K562 (cell line): ENCODE measurements at regions not wholly inside any gene's neighbourhood (a gene's known extent, or its start where the extent isn't known, plus 50 kb on each side); places are given as distances from the start of the nearest gene placed in this dataset.

Experiments
- ATAC-seq: fragments of 200-7000 bp; cut with Tn5 transposase; 3 replicates; pipeline ENCODE4 v1.9.1; 2020; ENCODE audit warnings: moderate library complexity
- BruUV-seq: library from RNA; stranded (reverse); fragments of 400-500 nt; replicated peaks from 2 replicates; lab custom pipeline; 2021; lab: Mats Ljungman, UMichigan
- CTCF ChIA-PET: fragments of 300-600 bp; formaldehyde crosslinking; extraction: SDS; loops from one replicate; lab custom pipeline; 2021; ENCODE audit warnings: low intra/inter-chr PET ratio; lab: Yijun Ruan, JAX
- POLR2A ChIA-PET: fragments of 300-600, 350-650 bp; sonication (Branson Sonifier 250); formaldehyde crosslinking; extraction: SDS; loops from one replicate; lab custom pipeline; 2021; ENCODE audit warnings: antibody characterized with exemption, inconsistent platforms; lab: Yijun Ruan, JAX
- DNase-seq, 4 experiments: peaks; one replicate each; pipeline versions ENCODE4 v3.0.0 to v3.0.0-alpha.2; 2011 to 2018; ENCODE audit warnings: low spot score in 3 of 4, mixed read lengths in 3 of 4; ENCODE audit errors: extremely low read depth in 1 of 4
- FAIRE-seq: peaks from 2 replicates; lab custom pipeline; 2011; peaks lifted over from hg19 to GRCh38; lab: Jason Lieb, UNC
- H2AFZ ChIP-seq: 2 replicates; pipeline ENCODE4 v1.6.0; 2011; ENCODE audit warnings: low read depth, low read length, control low read depth, inconsistent platforms
- H3K27ac ChIP-seq: fragments of 200-600 bp; 3 replicates; pipeline ENCODE4 v1.8.0; 2011; ENCODE audit warnings: low read depth, mild to moderate bottlenecking, control low read depth, inconsistent platforms, low read length, moderate library complexity, mixed read lengths; ENCODE audit errors: extremely low read depth
- H3K27me3 ChIP-seq, 2 experiments: fragments of 300-600 bp in 1 of 2; 2 replicates in 1 of 2; 3 replicates in 1 of 2; pipeline versions ENCODE4 v1.6.0 to v1.8.0; 2011; ENCODE audit warnings: inconsistent platforms in 2 of 2, low read length in 2 of 2, mild to moderate bottlenecking in 1 of 2, mixed read lengths in 1 of 2, moderate library complexity in 1 of 2; ENCODE audit not compliant: control insufficient read depth in 2 of 2, insufficient read depth in 2 of 2
- H3K36me3 ChIP-seq: fragments of 300-600 bp; 3 replicates; pipeline ENCODE4 v1.8.0; 2011; ENCODE audit warnings: mild to moderate bottlenecking, low read length, inconsistent platforms; ENCODE audit not compliant: control insufficient read depth, insufficient read depth
- H3K4me1 ChIP-seq, 2 experiments: fragments of 200-600 bp in 1 of 2; replicated peaks in 1 of 2; 2 replicates in 1 of 2; 3 replicates in 1 of 2; pipeline versions ENCODE4 v1.5.1 to v1.8.0; 2011; ENCODE audit warnings: inconsistent platforms in 2 of 2, low read length in 2 of 2, mild to moderate bottlenecking in 1 of 2, mixed read lengths in 1 of 2, moderate library complexity in 1 of 2; ENCODE audit not compliant: control insufficient read depth in 2 of 2, insufficient read depth in 2 of 2
- H3K4me2 ChIP-seq: 2 replicates; pipeline ENCODE4 v1.6.1; 2011; ENCODE audit warnings: low read length, control low read depth, inconsistent platforms, mixed read lengths; ENCODE audit not compliant: insufficient read depth
- H3K4me3 ChIP-seq: fragments of 200-600 bp; sonication (generic), shearing (Covaris generic); 2 replicates; pipeline ENCODE4 v1.5.1; 2016; ENCODE audit warnings: control low read depth, inconsistent platforms
- H3K79me2 ChIP-seq: fragments of 200-600 bp; 3 replicates; pipeline ENCODE4 v1.8.0; 2011; ENCODE audit warnings: low read length, inconsistent platforms; ENCODE audit not compliant: control insufficient read depth, insufficient read depth
- H3K9ac ChIP-seq, 2 experiments: 2 replicates each; pipeline versions ENCODE4 v1.6.0 to v1.6.1; 2011; ENCODE audit warnings: low read depth in 2 of 2, low read length in 2 of 2, control low read depth in 1 of 2, inconsistent platforms in 1 of 2, mild to moderate bottlenecking in 1 of 2, mixed read lengths in 1 of 2; ENCODE audit not compliant: insufficient read depth in 1 of 2
- H3K9me1 ChIP-seq: one replicate; pipeline ENCODE4 v1.6.0; 2011; ENCODE audit warnings: inconsistent platforms, mild to moderate bottlenecking, low read length, moderate library complexity; ENCODE audit not compliant: control insufficient read depth, insufficient read depth
- H3K9me3 ChIP-seq: replicated peaks from 2 replicates; pipeline ENCODE4 v1.5.1; 2011; ENCODE audit warnings: low read depth, low read length, inconsistent platforms; ENCODE audit not compliant: control insufficient read depth, insufficient read depth
- H4K20me1 ChIP-seq: replicated peaks from 2 replicates; pipeline ENCODE4 v1.6.1; 2011; ENCODE audit warnings: low read length, inconsistent platforms, mixed read lengths; ENCODE audit not compliant: control insufficient read depth, insufficient read depth
- CAMTA2 ChIP-seq: fragments of 250-450 bp; sonication (Bioruptor Pico); conservative IDR thresholded peaks from 2 replicates; pipeline ENCODE4 v1.5.1; 2022
- CBX2 ChIP-seq: fragments of 200-600 bp; sonication (generic); IDR thresholded peaks from one replicate; pipeline ENCODE4 v1.6.1; 2012; ENCODE audit warnings: mild to moderate bottlenecking, low read length, inconsistent platforms; ENCODE audit not compliant: insufficient read depth, poor library complexity, severe bottlenecking
- EWSR1 ChIP-seq: fragments of 450-650 bp; IDR thresholded peaks from 2 replicates; pipeline ENCODE4 v1.6.1; 2018; ENCODE audit warnings: borderline replicate concordance, mild to moderate bottlenecking, low read depth, moderate library complexity; ENCODE audit not compliant: partially characterized antibody
- HDAC6 ChIP-seq: IDR thresholded peaks from 2 replicates; pipeline ENCODE4 v1.6.1; 2012; ENCODE audit warnings: low read depth, mild to moderate bottlenecking, control low read depth, inconsistent platforms, low read length, moderate library complexity
- MAZ ChIP-seq, 2 experiments: fragments of 450-650 bp in 1 of 2; sonication (generic) in 1 of 2; formaldehyde crosslinking; IDR thresholded peaks in 1 of 2; conservative IDR thresholded peaks in 1 of 2; 2 replicates each; pipeline versions ENCODE4 v1.4.0 to v1.5.0; 2020; ENCODE audit warnings: mild to moderate bottlenecking in 1 of 2, missing genetic modification reagents in 1 of 2
- NFRKB ChIP-seq: fragments of 450-650 bp; IDR thresholded peaks from 2 replicates; pipeline ENCODE4 v1.6.1; 2016; ENCODE audit warnings: low read depth
- STAT5A ChIP-seq: IDR thresholded peaks from 2 replicates; pipeline ENCODE4 v1.6.1; 2012; ENCODE audit warnings: low read length, inconsistent platforms, borderline replicate concordance
- ZNF384 ChIP-seq: IDR thresholded peaks from 2 replicates; pipeline ENCODE4 v1.6.1; 2012; ENCODE audit warnings: low read depth, low read length, improper control_type of control experiment
- ZNF408 ChIP-seq: fragments of 250-450 bp; sonication (Bioruptor Pico); IDR thresholded peaks from 2 replicates; pipeline ENCODE4 v1.4.0; 2020; ENCODE audit warnings: low read depth, mild to moderate bottlenecking, moderate library complexity
- in situ Hi-C: fragments of 300-500 bp; cut with MboI; formaldehyde crosslinking; loops from 4 replicates; pipeline ENCODE4 v1.15.0; 2018; ENCODE audit warnings: inconsistent platforms, mixed read lengths
- intact Hi-C: fragments of 100-400 bp; cut with micrococcal nuclease; formaldehyde crosslinking; loops from 2 replicates; pipeline ENCODE4 v1.14.2; 2022
- TF ChIP-seq, protein P1 (sequence below): fragments of 450-650 bp; IDR thresholded peaks from one replicate; pipeline ENCODE4 v1.6.1; 2018; ENCODE audit warnings: mild to moderate bottlenecking, moderate library complexity; ENCODE audit not compliant: partially characterized antibody
- TF ChIP-seq, protein P2 (sequence below): fragments of 450-650 bp; IDR thresholded peaks from 2 replicates; pipeline ENCODE4 v1.6.1; 2016; ENCODE audit warnings: borderline replicate concordance
- TF ChIP-seq, protein P3 (sequence below): IDR thresholded peaks from 2 replicates; pipeline ENCODE4 v1.6.1; 2016; ENCODE audit warnings: missing genetic modification characterization, missing compliant biosample characterization
- TF ChIP-seq, protein P4 (sequence below): fragments of 250-450 bp; sonication (Bioruptor Pico); IDR thresholded peaks from 2 replicates; pipeline ENCODE4 v1.5.0; 2020; ENCODE audit warnings: mild to moderate bottlenecking
- TF ChIP-seq, protein P5 (sequence below): fragments of 250-450 bp; sonication (Bioruptor Pico); IDR thresholded peaks from 2 replicates; pipeline ENCODE4 v1.5.0; 2021; ENCODE audit warnings: mild to moderate bottlenecking, borderline replicate concordance

DNA sequence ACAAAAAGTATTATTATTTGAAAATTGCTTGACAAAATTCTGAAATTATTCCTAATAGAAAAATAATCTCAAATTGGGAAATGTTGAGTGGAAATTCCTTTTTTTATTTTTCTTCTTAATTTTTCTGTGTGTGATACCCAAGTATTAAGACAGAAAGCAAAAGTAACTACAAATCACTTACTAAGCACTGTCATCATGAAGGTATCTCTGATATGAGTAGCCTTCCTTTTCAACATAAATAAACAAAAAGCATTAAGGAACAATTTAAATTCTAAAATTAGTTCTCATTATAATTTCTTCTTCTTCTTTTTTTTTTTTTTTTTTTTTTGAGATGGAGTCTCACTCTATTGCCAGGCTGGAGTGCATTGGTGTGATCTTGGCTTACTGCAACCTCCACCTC lies 174.2 kb upstream of the RBMS1 start:
- POLR2A ChIA-PET, result no interaction called here
- no TSS peak for BruUV-seq
- intact Hi-C loops, result loop anchor here (10.0 kb wide), 1 partner anchor 1137 kb away; no protein-coding TSS in a partner anchor
- TF ChIP-seq, protein P1, sequence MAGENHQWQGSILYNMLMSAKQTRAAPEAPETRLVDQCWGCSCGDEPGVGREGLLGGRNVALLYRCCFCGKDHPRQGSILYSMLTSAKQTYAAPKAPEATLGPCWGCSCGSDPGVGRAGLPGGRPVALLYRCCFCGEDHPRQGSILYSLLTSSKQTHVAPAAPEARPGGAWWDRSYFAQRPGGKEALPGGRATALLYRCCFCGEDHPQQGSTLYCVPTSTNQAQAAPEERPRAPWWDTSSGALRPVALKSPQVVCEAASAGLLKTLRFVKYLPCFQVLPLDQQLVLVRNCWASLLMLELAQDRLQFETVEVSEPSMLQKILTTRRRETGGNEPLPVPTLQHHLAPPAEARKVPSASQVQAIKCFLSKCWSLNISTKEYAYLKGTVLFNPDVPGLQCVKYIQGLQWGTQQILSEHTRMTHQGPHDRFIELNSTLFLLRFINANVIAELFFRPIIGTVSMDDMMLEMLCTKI, result no peak
- TF ChIP-seq MAZ (CRISPR knock-in tag; conservative IDR thresholded peaks at IDR 0.05 in 1 of 2, IDR thresholded peaks at IDR 0.05 in 1 of 2), result no peak
- no peak for TF ChIP-seq ZNF384
- no peak for TF ChIP-seq CBX2
- TF ChIP-seq ZNF408 (CRISPR knock-in tag), result no peak
- TF ChIP-seq STAT5A, result no peak
- TF ChIP-seq, protein P2, sequence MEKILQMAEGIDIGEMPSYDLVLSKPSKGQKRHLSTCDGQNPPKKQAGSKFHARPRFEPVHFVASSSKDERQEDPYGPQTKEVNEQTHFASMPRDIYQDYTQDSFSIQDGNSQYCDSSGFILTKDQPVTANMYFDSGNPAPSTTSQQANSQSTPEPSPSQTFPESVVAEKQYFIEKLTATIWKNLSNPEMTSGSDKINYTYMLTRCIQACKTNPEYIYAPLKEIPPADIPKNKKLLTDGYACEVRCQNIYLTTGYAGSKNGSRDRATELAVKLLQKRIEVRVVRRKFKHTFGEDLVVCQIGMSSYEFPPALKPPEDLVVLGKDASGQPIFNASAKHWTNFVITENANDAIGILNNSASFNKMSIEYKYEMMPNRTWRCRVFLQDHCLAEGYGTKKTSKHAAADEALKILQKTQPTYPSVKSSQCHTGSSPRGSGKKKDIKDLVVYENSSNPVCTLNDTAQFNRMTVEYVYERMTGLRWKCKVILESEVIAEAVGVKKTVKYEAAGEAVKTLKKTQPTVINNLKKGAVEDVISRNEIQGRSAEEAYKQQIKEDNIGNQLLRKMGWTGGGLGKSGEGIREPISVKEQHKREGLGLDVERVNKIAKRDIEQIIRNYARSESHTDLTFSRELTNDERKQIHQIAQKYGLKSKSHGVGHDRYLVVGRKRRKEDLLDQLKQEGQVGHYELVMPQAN, result no peak
- TF ChIP-seq, protein P3, sequence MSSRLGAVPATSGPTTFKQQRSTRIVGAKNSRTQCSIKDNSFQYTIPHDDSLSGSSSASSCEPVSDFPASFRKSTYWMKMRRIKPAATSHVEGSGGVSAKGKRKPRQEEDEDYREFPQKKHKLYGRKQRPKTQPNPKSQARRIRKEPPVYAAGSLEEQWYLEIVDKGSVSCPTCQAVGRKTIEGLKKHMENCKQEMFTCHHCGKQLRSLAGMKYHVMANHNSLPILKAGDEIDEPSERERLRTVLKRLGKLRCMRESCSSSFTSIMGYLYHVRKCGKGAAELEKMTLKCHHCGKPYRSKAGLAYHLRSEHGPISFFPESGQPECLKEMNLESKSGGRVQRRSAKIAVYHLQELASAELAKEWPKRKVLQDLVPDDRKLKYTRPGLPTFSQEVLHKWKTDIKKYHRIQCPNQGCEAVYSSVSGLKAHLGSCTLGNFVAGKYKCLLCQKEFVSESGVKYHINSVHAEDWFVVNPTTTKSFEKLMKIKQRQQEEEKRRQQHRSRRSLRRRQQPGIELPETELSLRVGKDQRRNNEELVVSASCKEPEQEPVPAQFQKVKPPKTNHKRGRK (tag), result no peak
- TF ChIP-seq, protein P4, sequence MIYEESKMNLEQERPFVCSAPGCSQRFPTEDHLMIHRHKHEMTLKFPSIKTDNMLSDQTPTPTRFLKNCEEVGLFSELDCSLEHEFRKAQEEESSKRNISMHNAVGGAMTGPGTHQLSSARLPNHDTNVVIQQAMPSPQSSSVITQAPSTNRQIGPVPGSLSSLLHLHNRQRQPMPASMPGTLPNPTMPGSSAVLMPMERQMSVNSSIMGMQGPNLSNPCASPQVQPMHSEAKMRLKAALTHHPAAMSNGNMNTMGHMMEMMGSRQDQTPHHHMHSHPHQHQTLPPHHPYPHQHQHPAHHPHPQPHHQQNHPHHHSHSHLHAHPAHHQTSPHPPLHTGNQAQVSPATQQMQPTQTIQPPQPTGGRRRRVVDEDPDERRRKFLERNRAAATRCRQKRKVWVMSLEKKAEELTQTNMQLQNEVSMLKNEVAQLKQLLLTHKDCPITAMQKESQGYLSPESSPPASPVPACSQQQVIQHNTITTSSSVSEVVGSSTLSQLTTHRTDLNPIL (CRISPR knock-in tag), result no peak
- TF ChIP-seq NFRKB, result no peak
- no peak for TF ChIP-seq EWSR1
- TF ChIP-seq, protein P5, sequence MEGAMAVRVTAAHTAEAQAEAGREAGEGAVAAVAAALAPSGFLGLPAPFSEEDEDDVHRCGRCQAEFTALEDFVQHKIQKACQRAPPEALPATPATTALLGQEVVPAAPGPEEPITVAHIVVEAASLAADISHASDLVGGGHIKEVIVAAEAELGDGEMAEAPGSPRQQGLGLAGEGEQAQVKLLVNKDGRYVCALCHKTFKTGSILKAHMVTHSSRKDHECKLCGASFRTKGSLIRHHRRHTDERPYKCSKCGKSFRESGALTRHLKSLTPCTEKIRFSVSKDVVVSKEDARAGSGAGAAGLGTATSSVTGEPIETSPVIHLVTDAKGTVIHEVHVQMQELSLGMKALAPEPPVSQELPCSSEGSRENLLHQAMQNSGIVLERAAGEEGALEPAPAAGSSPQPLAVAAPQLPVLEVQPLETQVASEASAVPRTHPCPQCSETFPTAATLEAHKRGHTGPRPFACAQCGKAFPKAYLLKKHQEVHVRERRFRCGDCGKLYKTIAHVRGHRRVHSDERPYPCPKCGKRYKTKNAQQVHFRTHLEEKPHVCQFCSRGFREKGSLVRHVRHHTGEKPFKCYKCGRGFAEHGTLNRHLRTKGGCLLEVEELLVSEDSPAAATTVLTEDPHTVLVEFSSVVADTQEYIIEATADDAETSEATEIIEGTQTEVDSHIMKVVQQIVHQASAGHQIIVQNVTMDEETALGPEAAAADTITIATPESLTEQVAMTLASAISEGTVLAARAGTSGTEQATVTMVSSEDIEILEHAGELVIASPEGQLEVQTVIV (CRISPR knock-in tag), result no peak
- no peak for TF ChIP-seq CAMTA2 (CRISPR knock-in tag)
- TF ChIP-seq HDAC6, result no peak

More for the DNA sequence above, 174.2 kb upstream of the RBMS1 start:
- no peak for ATAC-seq
- H3K4me2 ChIP-seq, result no peak overlapping the region
- H3K36me3 ChIP-seq, result no peaks in the 10 kb centered on the region
- H3K9me1 ChIP-seq, result no peaks in the 10 kb centered on the region
- no peaks in the 10 kb centered on the region for H3K9me3 ChIP-seq
- no peak overlapping the region for H3K27ac ChIP-seq
- H3K4me1 ChIP-seq, result no peaks in the 10 kb centered on the region
- FAIRE-seq, result no peak
- H3K9ac ChIP-seq, result no peak overlapping the region
- CTCF ChIA-PET, result no interaction called here
- no peak overlapping the region for H3K4me3 ChIP-seq
- no peaks in the 10 kb centered on the region for H3K27me3 ChIP-seq
- no peak for DNase-seq
- in situ Hi-C loops, result no loop called here
- H4K20me1 ChIP-seq, result no peaks in the 10 kb centered on the region
- H2AFZ ChIP-seq, result no peak overlapping the region
- no peaks in the 10 kb centered on the region for H3K79me2 ChIP-seq
